ENCODE measurements at regions not wholly inside any gene's neighbourhood (a gene's known extent, or its start where the extent isn't known, plus 50 kb on each side); places are given as distances from the start of the nearest gene placed in this dataset.

GRCh38 chrX:149208307-149208706, 296.8 kb downstream of the IDS start:
- 47 to 71% (median 63%) methylated on average over 3 of the region's 3 CpGs for WGBS, 5 donors
- Histone ChIP-seq H3K27ac (no peak overlapping the region), H3K36me3 (no peaks in the 10 kb centered on the region), H3K27me3 (no peaks in the 10 kb centered on the region), H3K4me3 (no peak overlapping the region), H3K9me3 (no peaks in the 10 kb centered on the region), H3K4me1 (no peaks in the 10 kb centered on the region)
- intact Hi-C loops (cut with DNase I; ENCODE audit: low total_unique reads), result no loop called here
- peak in 1 of 2 donors; percentile 6 for DNase-seq
- TF ChIP-seq POLR2AphosphoS5 (IDR thresholded peaks at IDR 0.05) (no peak), CTCF (IDR thresholded peaks at IDR 0.05) (no peak), EP300 (IDR thresholded peaks at IDR 0.05) (no peak), POLR2A (IDR thresholded peaks at IDR 0.05) (no peak)

GRCh38 chrX:149207518-149207917, 297.6 kb downstream of the IDS start:
- H3K9me3 ChIP-seq, result no peaks in the 10 kb centered on the region
- WGBS, 5 donors, result 65 to 92% (median 80%) methylated on average over 3 of the region's 3 CpGs
- no peaks in the 10 kb centered on the region for H3K4me1 ChIP-seq
- no peak for DNase-seq
- no peaks in the 10 kb centered on the region for H3K27me3 ChIP-seq
- intact Hi-C loops (cut with DNase I; ENCODE audit: low total_unique reads), result no loop called here
- no peaks in the 10 kb centered on the region for H3K36me3 ChIP-seq
- TF ChIP-seq EP300 (IDR thresholded peaks at IDR 0.05), result no peak
- TF ChIP-seq POLR2A (IDR thresholded peaks at IDR 0.05), result no peak
- no peak for TF ChIP-seq POLR2AphosphoS5 (IDR thresholded peaks at IDR 0.05)
- TF ChIP-seq CTCF (IDR thresholded peaks at IDR 0.05), result no peak
- H3K4me3 ChIP-seq, result no peak overlapping the region
- H3K27ac ChIP-seq, result no peak overlapping the region

GRCh38 chrX:149205937-149206336, 299.2 kb downstream of the IDS start:
- no peaks in the 10 kb centered on the region for H3K9me3 ChIP-seq
- no peaks in the 10 kb centered on the region for H3K4me1 ChIP-seq
- no peaks in the 10 kb centered on the region for H3K36me3 ChIP-seq
- 39 to 55% (median 45%) methylated on average over 1 of the region's 1 CpG for WGBS, 5 donors
- H3K27ac ChIP-seq, result no peak overlapping the region
- DNase-seq, result no peak
- TF ChIP-seq EP300 (IDR thresholded peaks at IDR 0.05), result no peak
- no peak for TF ChIP-seq POLR2AphosphoS5 (IDR thresholded peaks at IDR 0.05)
- TF ChIP-seq CTCF (IDR thresholded peaks at IDR 0.05), result no peak
- no peak for TF ChIP-seq POLR2A (IDR thresholded peaks at IDR 0.05)
- no peaks in the 10 kb centered on the region for H3K27me3 ChIP-seq
- intact Hi-C loops (cut with DNase I; ENCODE audit: low total_unique reads), result no loop called here
- no peak overlapping the region for H3K4me3 ChIP-seq

GRCh38 chrX:149205081-149205480, 300.0 kb downstream of the IDS start:
- DNase-seq, result no peak
- intact Hi-C loops (cut with DNase I; ENCODE audit: low total_unique reads), result no loop called here
- Histone ChIP-seq H3K4me1 (no peaks in the 10 kb centered on the region), H3K27me3 (no peaks in the 10 kb centered on the region), H3K9me3 (no peaks in the 10 kb centered on the region), H3K36me3 (no peaks in the 10 kb centered on the region), H3K27ac (no peak overlapping the region), H3K4me3 (no peak overlapping the region)
- TF ChIP-seq POLR2AphosphoS5 (IDR thresholded peaks at IDR 0.05) (no peak), EP300 (IDR thresholded peaks at IDR 0.05) (no peak), POLR2A (IDR thresholded peaks at IDR 0.05) (no peak), CTCF (IDR thresholded peaks at IDR 0.05) (no peak)
- 26 to 52% (median 47%) methylated on average over 3 of the region's 3 CpGs for WGBS, 5 donors
